ENCODE measurements at regions not wholly inside any gene's neighbourhood (a gene's known extent, or its start where the extent isn't known, plus 50 kb on each side); places are given as distances from the start of the nearest gene placed in this dataset.

- TF ChIP-seq CTCF (IDR thresholded peaks at IDR 0.05; ENCODE audit: low read depth, low read length) (no peak), EZH2phosphoT487 (IDR thresholded peaks at IDR 0.05; ENCODE audit: low read depth) (no peak)
Measured at GRCh38 chrY:13551246-13551645, 71.4 kb upstream of the UTY start.
